Neural crest cell (in vitro differentiated cells): ENCODE measurements at regions not wholly inside any gene's neighbourhood (a gene's known extent, or its start where the extent isn't known, plus 50 kb on each side); places are given as distances from the start of the nearest gene placed in this dataset.

Experiments used
- DNase-seq: peaks from one replicate; pipeline ENCODE4 v3.0.0; 2021; ENCODE audit warnings: low read depth, mixed read lengths, low spot score
- H3K27ac Mint-ChIP-seq: one replicate; pipeline ENCODE4 v1.8.0; 2021; ENCODE audit warnings: mild to moderate bottlenecking, mixed read lengths; ENCODE audit not compliant: unreplicated experiment
- H3K27me3 Mint-ChIP-seq: 2 replicates; pipeline ENCODE4 v1.8.0; 2021; ENCODE audit warnings: low read depth, mild to moderate bottlenecking, mixed read lengths
- H3K36me3 Mint-ChIP-seq: 2 replicates; pipeline ENCODE4 v1.8.0; 2021; ENCODE audit warnings: low read depth, mild to moderate bottlenecking, mixed read lengths
- H3K4me1 Mint-ChIP-seq: 2 replicates; pipeline ENCODE4 v1.8.0; 2021; ENCODE audit warnings: mixed read lengths
- H3K4me3 Mint-ChIP-seq: one replicate; pipeline ENCODE4 v1.8.0; 2021; ENCODE audit warnings: mild to moderate bottlenecking, mixed read lengths
- H3K9me3 Mint-ChIP-seq: 2 replicates; pipeline ENCODE4 v1.8.0; 2021; ENCODE audit warnings: mixed read lengths
- TF ChIP-seq, protein P1 (sequence below): fragments of 200-600 bp; sonication (generic); conservative IDR thresholded peaks from 2 replicates; pipeline ENCODE4 v1.5.0; 2021; ENCODE audit warnings: antibody characterized with exemption, mild to moderate bottlenecking

- no peaks in the 10 kb centered on the region for H3K4me1 Mint-ChIP-seq
- no peaks in the 10 kb centered on the region for H3K9me3 Mint-ChIP-seq
- DNase-seq, result no peak
- H3K27ac Mint-ChIP-seq, result no peak overlapping the region
- H3K27me3 Mint-ChIP-seq, result peaks cover 13% of the 10 kb centered on the region
- H3K36me3 Mint-ChIP-seq, result no peaks in the 10 kb centered on the region
- TF ChIP-seq, protein P1, sequence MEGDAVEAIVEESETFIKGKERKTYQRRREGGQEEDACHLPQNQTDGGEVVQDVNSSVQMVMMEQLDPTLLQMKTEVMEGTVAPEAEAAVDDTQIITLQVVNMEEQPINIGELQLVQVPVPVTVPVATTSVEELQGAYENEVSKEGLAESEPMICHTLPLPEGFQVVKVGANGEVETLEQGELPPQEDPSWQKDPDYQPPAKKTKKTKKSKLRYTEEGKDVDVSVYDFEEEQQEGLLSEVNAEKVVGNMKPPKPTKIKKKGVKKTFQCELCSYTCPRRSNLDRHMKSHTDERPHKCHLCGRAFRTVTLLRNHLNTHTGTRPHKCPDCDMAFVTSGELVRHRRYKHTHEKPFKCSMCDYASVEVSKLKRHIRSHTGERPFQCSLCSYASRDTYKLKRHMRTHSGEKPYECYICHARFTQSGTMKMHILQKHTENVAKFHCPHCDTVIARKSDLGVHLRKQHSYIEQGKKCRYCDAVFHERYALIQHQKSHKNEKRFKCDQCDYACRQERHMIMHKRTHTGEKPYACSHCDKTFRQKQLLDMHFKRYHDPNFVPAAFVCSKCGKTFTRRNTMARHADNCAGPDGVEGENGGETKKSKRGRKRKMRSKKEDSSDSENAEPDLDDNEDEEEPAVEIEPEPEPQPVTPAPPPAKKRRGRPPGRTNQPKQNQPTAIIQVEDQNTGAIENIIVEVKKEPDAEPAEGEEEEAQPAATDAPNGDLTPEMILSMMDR, result no peak
- no peak overlapping the region for H3K4me3 Mint-ChIP-seq
Measured at GRCh38 chr10:124165827-124166226, 72.4 kb upstream of the CHST15 start.

DNA sequence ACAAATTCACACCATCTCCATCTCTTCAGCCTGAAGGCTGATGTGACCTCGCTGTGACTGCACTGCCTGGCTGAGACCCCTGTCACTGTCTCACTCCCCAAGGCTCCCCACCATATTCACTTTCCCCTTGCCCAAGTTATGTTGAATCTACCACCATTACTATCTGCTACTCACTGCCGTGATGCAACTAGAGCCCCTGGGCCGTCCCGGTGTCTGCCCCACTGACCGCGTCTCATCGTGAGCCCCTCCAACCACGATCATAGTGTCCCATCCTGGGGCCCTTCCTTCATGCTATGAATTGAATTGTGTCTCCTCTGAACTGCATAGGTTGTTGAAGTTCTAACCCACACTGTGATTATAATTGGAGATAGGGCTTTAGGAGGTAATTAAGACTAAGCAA is 71.9 kb upstream of the CHST15 start:
- Mint-ChIP-seq H3K4me1 (no peaks in the 10 kb centered on the region), H3K27ac (no peak overlapping the region), H3K27me3 (peaks cover 17% of the 10 kb centered on the region), H3K4me3 (no peak overlapping the region), H3K36me3 (no peaks in the 10 kb centered on the region), H3K9me3 (no peaks in the 10 kb centered on the region)
- TF ChIP-seq, protein P1, result no peak
- no peak for DNase-seq

DNA sequence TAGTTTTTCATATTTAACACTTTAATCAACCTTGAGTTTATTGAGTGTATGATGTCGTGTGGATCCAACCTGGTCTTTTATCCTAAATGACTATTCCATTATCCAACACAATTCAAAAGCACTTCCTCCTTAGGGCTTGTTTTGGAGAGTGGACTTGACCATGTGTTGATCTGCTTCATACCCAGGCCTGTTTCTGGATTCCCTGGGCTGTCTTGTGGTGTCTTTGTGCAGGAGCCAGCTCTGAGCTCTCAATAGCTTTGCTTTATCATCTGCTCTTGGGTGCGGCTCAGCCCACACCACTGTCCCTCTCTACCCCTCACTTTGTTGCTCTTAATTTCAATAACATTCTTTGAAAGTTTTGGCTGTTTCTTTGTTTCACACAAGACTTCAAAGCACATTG is 70.9 kb upstream of the CHST15 start:
- Mint-ChIP-seq H3K27ac (no peak overlapping the region), H3K4me1 (no peaks in the 10 kb centered on the region), H3K4me3 (no peak overlapping the region), H3K9me3 (no peaks in the 10 kb centered on the region), H3K36me3 (no peaks in the 10 kb centered on the region), H3K27me3 (peaks cover 27% of the 10 kb centered on the region)
- DNase-seq, result no peak
- TF ChIP-seq, protein P1, result no peak

GRCh38 chr10:124162774-124163354 is 69.5 kb upstream of the CHST15 start:
- peaks cover 33% of the 10 kb centered on the region for H3K27me3 Mint-ChIP-seq
- H3K27ac Mint-ChIP-seq, result no peak overlapping the region
- DNase-seq, result no peak
- no peaks in the 10 kb centered on the region for H3K4me1 Mint-ChIP-seq
- TF ChIP-seq, protein P1, result no peak
- no peaks in the 10 kb centered on the region for H3K36me3 Mint-ChIP-seq
- no peak overlapping the region for H3K4me3 Mint-ChIP-seq
- peaks cover 1% of the 10 kb centered on the region for H3K9me3 Mint-ChIP-seq

GRCh38 chr10:124162136-124162535 is 68.7 kb upstream of the CHST15 start:
- no peaks in the 10 kb centered on the region for H3K36me3 Mint-ChIP-seq
- TF ChIP-seq, protein P1, result no peak
- H3K27ac Mint-ChIP-seq, result no peak overlapping the region
- H3K4me1 Mint-ChIP-seq, result no peaks in the 10 kb centered on the region
- no peak for DNase-seq
- no peak overlapping the region for H3K4me3 Mint-ChIP-seq
- H3K27me3 Mint-ChIP-seq, result peaks cover 36% of the 10 kb centered on the region
- peaks cover 4% of the 10 kb centered on the region for H3K9me3 Mint-ChIP-seq
